HG03457 (cell line): ENCODE measurements at regions not wholly inside any gene's neighbourhood (a gene's known extent, or its start where the extent isn't known, plus 50 kb on each side); places are given as distances from the start of the nearest gene placed in this dataset.

Experiments used
- ATAC-seq: cut with Tn5 transposase; IDR thresholded peaks from one replicate; pipeline ENCODE4 v1.9.1; 2021; ENCODE audit warnings: moderate number of reproducible peaks; ENCODE audit not compliant: unreplicated experiment

DNA sequence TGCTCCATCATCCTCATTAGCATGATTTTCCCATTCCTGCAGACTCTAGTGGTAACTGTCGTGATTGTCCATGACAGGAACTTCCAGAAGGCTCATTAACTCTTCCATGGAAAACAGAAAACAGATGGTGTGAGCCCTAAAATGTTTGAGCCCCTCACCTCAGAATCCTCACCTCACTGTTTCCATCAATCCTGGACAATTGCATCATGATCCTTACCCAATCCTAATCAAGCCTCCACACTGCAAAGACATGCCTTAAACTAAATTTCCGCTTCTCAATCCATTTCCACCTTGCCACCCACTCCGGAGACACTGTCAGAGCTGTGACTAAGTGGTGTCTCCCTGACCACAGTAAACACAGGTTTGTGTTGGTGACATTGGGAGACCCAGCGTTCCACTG is 311.0 kb upstream of the JARID2 start:
- ATAC-seq = no peak

DNA sequence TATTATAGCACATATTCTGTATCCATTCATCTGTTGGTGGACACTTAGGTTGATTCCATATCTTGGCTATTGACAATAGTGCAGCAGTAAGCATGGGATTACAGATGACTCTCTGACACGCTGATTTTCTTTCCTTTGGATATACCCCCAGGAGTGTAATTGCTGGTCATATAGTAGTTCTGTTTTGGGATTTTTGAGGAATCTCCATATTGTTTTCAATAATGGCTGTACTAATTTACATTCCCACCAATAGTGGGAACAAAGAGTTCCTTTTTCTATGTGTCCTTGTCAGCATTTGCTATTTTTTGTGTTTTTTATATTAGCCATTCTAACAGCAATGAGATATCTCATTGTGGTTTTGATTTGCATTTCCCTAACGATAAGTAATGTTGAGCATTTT is 309.0 kb upstream of the JARID2 start:
- no peak for ATAC-seq

GRCh38 chr6:14943116-14943515 is 302.8 kb upstream of the JARID2 start:
- no peak for ATAC-seq

DNA sequence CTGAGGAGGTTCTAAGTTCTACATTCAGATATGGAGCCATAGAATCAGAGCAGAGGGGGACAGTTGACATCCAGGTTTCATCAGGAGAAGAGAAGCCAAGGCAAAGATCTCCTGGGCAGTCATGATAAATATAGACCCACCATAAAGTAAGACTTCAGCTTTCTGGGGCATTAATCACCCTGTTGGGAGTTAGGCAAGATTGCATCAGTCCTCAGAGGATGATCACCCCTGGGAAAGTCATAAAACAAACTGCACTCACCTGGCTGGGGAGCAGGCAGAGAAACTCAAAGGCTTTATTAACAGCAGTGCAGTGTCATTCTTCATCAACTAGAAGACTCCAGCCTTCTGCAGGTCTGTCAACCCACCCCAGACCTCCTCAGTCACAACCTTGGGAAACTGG is 301.3 kb upstream of the JARID2 start:
- no peak for ATAC-seq

GRCh38 chr6:14945461-14946185 is 300.2 kb upstream of the JARID2 start:
- no peak for ATAC-seq

DNA sequence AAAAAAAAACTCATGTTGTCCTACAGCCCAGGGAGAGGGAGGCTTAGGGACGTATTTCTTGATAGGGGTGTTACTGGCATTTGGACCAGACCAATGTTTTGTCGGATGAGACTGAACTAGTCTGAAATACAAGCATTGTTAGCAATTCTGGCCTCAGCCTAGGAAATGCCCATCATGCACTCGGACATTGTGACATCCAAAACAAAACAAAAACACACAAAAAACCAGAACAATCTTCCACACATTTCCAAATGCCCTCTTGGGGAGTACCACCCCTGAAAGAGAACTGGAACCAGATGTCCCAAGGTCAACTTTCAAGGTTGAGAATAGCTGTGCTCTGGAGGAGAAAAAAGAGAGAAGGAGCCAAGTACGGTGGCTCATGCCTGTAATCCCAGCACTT is 299.1 kb upstream of the JARID2 start:
- ATAC-seq = no peak

GRCh38 chr6:14948586-14949245 is 297.2 kb upstream of the JARID2 start:
- no peak for ATAC-seq

DNA sequence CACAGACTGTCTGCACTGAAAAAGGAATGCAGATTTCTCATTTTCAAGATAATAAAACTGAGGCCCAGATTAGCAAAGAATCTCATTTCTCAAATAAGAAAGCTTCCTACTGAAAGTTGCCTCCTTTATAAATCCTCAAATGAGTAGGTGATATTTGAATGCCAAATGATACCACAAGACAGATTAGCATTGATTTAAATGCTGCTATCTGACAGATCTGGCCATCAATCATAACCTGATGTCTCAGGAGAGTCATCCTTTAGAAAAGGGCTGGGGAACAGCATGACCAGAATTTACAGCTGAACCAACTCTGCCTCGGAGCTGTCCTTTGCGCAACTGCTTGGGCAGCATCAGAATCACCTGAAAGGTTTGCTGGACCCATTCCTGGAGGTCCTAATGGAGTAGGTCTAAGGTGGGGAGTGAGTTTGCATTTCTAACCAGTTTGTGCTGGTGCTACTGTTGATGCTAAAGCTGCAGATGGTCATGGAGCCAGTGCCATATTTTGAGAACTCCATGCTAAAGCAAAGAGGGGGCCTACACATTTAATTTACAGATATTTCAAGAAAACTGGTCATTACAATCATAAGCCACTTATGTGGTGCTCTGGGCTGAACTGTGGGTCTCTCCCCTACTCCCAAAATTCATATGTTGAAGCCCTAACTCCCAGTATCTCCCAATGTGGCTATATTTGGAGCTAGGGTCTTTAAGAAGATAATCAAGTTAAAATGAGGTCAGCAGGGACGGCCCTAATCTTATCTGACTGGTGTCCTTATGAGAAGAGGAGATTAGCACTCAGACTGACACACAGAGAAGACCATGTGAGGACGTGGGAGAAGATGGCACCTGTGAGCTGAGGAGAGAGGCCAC is 295.5 kb upstream of the JARID2 start:
- no peak for ATAC-seq

- no peak for ATAC-seq
These were observed 294.9 kb upstream of the JARID2 start for GRCh38 chr6:14950970-14951276.

- no peak for ATAC-seq
These were observed 294.2 kb upstream of the JARID2 start for GRCh38 chr6:14951704-14952103.

GRCh38 chr6:14953836-14954235 is 292.0 kb upstream of the JARID2 start:
- ATAC-seq = no peak

GRCh38 chr6:14957355-14958059 is 288.4 kb upstream of the JARID2 start:
- ATAC-seq = no peak

DNA sequence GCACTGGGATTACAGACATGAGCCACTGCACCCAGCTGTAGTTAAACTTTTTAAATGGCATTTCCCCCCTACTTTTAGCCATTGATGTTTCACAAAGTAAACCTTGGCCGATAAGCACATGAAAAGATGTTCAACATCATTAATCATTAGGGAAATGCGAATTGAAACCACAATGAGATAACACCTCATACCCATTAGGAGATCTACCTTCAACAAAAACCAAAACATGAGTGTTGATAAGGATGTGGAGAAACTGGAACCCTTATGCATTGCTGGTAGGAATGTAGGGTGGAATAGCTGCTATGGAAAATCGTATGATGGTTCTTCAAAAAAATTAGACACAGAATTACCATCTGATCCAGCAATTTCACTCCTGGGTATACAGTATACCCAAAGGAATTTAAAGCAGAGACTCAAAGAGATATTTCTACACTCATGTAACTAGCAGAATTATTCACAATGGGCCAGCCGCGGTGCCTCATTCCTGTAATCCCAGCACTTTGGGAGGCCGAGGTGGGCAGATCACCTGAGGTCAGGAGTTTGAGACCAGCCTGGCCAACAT is 286.5 kb upstream of the JARID2 start:
- no peak for ATAC-seq

DNA sequence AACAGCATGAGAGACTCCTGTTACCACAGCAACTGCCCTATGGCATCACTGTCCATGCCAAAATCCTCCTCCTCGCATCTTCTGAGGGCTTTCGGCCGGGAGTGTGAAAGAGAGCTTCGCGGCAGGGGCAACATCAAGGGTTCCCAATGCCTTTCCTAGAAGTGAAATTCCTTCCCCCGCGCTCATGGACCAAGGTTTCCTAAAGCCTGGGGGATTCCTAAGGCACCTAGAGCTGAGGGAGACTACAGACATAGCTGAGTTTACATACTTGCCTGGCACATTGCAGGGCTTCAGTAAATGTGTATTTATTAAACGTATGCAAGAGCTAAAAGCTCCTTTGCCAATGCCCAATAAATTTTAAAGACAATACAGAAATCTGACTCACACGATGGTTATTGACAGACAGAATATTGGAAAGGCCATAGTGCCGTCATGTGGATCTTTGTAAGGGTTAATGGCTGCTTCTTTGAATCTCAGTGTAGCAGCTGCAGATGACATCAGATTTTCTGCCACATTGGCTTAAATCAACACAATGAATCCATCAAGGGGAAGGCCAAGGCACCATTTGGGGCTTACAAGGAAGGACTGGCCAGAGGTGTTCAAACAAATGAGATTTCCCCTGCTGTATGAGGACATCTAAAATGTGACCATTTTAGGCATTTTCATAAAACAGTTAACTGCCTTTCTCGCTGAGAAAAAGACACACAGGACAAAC is 281.2 kb upstream of the JARID2 start:
- no peak for ATAC-seq

GRCh38 chr6:14965424-14966075 is 280.3 kb upstream of the JARID2 start:
- ATAC-seq = no peak

GRCh38 chr6:14966096-14966905 is 279.6 kb upstream of the JARID2 start:
- ATAC-seq = no peak

- no peak for ATAC-seq
These were observed 278.8 kb upstream of the JARID2 start for GRCh38 chr6:14966906-14967711.

- ATAC-seq = no peak
These were observed 277.7 kb upstream of the JARID2 start for GRCh38 chr6:14968056-14968637.
